Peyer's patch (tissue), 4 donors: ENCODE measurements at regions not wholly inside any gene's neighbourhood (a gene's known extent, or its start where the extent isn't known, plus 50 kb on each side); places are given as distances from the start of the nearest gene placed in this dataset.

ENCODE experiments used
- DNase-seq, 3 donors: peaks; one replicate each; pipeline ENCODE4 v3.0.0-alpha.2; 2017 to 2019
- H3K27ac ChIP-seq, 4 donors: fragments of 200-600 bp; sonication (generic); one replicate each; pipeline ENCODE4 v1.5.1; 2016 to 2019
- H3K27me3 ChIP-seq, 2 donors: fragments of 200-600 bp; sonication (generic); one replicate each; pipeline ENCODE4 v1.5.1; 2019
- H3K36me3 ChIP-seq, 3 donors: fragments of 200-600 bp; sonication (generic); one replicate each; pipeline ENCODE4 v1.5.1; 2016 to 2019
- H3K4me1 ChIP-seq, 4 donors: fragments of 200-600 bp; sonication (generic); one replicate each; pipeline ENCODE4 v1.5.1; 2016 to 2019
- H3K4me3 ChIP-seq, 4 donors: fragments of 200-600 bp; sonication (generic); 1 replicate in 3 of 4; 2 replicates in 1 of 4; pipeline ENCODE4 v1.5.1; 2016 to 2019; ENCODE audit warnings: mild to moderate bottlenecking in 1 of 4
- H3K9me3 ChIP-seq, 4 donors: fragments of 200-600 bp; sonication (generic); one replicate each; pipeline ENCODE4 v1.5.1; 2016 to 2019; ENCODE audit warnings: mild to moderate bottlenecking in 1 of 4
- POLR2A ChIP-seq, 2 donors: fragments of 450-650 bp; IDR thresholded peaks; one replicate each; pipeline ENCODE4 v1.5.1; 2017; ENCODE audit warnings: antibody characterized with exemption in 2 of 2, mild to moderate bottlenecking in 2 of 2, moderate library complexity in 2 of 2
- TF ChIP-seq, protein P1 (sequence below), 6 experiments: fragments of 450-650 bp in 4 of 6; fragments of 200-600 bp in 2 of 6; sonication (generic) in 1 of 6; IDR thresholded peaks; one replicate each; pipeline ENCODE4 v1.5.1; 2017 to 2019; ENCODE audit warnings: antibody characterized with exemption in 6 of 6, mild to moderate bottlenecking in 3 of 6, moderate library complexity in 1 of 6

DNA sequence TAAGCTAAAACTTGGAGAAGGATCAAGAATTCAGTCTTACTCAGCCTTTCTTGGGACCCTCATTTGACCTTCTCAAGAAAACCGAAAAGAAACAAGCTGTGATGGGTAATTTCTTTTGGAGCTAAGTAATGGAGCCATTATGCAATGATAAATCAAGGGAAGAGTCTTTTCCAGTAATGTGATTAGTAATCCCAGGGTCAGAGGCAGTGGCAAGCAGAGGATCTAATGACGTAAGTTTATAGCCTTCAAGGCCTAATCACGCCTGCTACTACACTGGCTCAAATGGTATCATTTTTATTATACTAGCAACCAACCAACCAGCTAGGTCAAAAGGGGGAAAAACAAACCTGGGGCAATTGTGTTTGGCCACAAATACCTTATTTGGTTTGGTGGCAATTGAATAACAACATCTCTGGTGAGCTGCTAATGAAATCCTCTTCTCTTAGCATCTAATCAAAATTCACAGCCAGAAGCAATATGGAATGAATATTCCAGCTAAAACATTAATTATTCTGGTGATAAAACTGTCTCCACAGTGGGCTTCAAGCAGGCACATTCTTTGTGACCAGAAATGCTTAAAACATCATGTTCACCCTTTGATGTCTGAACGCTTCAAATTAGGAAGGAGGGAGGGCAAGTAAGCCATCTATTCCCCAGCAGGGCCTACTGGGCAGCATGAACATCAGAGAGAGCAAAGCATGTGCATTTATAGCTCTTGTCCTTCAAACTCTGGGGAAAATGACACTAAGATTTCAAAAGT, 114.9 kb upstream of the SULT1C3 start:
- no peak for TF ChIP-seq POLR2A (IDR thresholded peaks at IDR 0.05)
- TF ChIP-seq, protein P1, sequence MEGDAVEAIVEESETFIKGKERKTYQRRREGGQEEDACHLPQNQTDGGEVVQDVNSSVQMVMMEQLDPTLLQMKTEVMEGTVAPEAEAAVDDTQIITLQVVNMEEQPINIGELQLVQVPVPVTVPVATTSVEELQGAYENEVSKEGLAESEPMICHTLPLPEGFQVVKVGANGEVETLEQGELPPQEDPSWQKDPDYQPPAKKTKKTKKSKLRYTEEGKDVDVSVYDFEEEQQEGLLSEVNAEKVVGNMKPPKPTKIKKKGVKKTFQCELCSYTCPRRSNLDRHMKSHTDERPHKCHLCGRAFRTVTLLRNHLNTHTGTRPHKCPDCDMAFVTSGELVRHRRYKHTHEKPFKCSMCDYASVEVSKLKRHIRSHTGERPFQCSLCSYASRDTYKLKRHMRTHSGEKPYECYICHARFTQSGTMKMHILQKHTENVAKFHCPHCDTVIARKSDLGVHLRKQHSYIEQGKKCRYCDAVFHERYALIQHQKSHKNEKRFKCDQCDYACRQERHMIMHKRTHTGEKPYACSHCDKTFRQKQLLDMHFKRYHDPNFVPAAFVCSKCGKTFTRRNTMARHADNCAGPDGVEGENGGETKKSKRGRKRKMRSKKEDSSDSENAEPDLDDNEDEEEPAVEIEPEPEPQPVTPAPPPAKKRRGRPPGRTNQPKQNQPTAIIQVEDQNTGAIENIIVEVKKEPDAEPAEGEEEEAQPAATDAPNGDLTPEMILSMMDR (IDR thresholded peaks at IDR 0.05), result no peak
- Histone ChIP-seq H3K4me1 (no peaks in the 10 kb centered on the region), H3K36me3 (no peaks in the 10 kb centered on the region), H3K27ac (no peak overlapping the region), H3K4me3 (no peak overlapping the region), H3K9me3 (no peaks in the 10 kb centered on the region), H3K27me3 (no peaks in the 10 kb centered on the region)
- DNase-seq, result peak in 1 of 3 donors; percentile 50

DNA sequence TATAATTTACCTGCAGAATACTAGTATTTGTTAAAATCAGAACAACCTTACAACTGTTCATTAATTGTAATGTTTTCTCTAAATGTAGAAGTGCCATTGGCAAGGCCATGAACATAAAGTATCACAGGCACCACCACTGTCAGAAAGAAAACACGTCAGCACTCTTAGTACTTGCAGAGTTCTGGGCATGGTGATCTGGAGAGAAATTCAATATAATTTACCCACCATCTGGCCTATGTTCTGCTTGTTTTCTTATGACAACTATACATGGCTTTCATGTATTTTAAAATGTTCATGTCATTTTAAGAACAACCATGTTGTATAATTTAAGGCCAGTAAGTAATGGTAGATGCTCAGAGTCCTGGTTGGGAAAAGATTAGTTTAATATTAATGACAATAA, 114.2 kb upstream of the SULT1C3 start:
- DNase-seq, result no peak
- Histone ChIP-seq H3K27me3 (no peaks in the 10 kb centered on the region), H3K4me3 (no peak overlapping the region), H3K27ac (no peak overlapping the region), H3K9me3 (no peaks in the 10 kb centered on the region), H3K36me3 (no peaks in the 10 kb centered on the region), H3K4me1 (no peaks in the 10 kb centered on the region)
- no peak for TF ChIP-seq POLR2A (IDR thresholded peaks at IDR 0.05)
- TF ChIP-seq, protein P1 (IDR thresholded peaks at IDR 0.05), result no peak

DNA sequence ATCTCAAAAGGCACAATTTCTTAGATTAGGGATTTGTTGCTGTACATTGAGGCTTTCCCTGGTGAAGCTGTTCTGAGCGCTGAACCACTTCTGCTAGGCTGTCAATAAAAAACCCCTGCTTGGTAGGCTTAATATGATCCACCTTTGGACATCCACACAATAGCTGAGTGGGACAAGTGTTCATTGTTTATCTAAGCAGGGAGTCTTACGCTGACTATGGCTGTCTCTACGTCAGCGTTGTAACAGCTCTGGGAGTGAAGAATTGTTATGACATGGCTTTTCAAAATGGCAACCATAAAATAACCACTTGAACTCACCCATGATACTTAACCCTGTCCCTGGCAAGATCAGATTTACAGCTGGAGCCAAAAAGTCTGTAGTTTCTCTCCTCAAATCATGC, 111.5 kb upstream of the SULT1C3 start:
- no peaks in the 10 kb centered on the region for H3K9me3 ChIP-seq
- H3K4me1 ChIP-seq, result no peaks in the 10 kb centered on the region
- no peak for TF ChIP-seq POLR2A (IDR thresholded peaks at IDR 0.05)
- TF ChIP-seq, protein P1 (IDR thresholded peaks at IDR 0.05), result no peak
- no peaks in the 10 kb centered on the region for H3K27me3 ChIP-seq
- DNase-seq, result no peak
- H3K27ac ChIP-seq, result no peak overlapping the region
- no peak overlapping the region for H3K4me3 ChIP-seq
- H3K36me3 ChIP-seq, result no peaks in the 10 kb centered on the region

DNA sequence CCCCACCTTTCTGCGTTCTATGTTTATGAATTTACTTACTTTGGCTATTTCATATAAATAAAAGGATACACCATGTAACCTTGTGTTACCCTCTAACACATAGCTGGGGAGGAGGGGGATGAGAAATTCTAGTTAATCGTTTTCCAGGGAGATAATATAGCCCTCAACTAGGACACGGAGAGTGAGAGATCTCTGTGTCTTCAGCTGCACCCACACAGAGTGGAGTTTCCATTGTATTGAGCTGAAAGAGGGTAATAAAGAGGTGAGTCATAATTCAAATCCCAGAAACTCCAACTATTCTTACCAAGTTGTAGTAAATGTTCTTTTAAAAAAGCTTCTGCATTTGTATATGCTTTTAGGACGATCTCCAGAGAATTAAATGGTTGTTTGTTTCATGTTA, 110.1 kb upstream of the SULT1C3 start:
- no peak for DNase-seq
- no peaks in the 10 kb centered on the region for H3K4me1 ChIP-seq
- no peaks in the 10 kb centered on the region for H3K27me3 ChIP-seq
- H3K9me3 ChIP-seq, result no peaks in the 10 kb centered on the region
- no peak for TF ChIP-seq POLR2A (IDR thresholded peaks at IDR 0.05)
- H3K36me3 ChIP-seq, result no peaks in the 10 kb centered on the region
- H3K4me3 ChIP-seq, result no peak overlapping the region
- no peak overlapping the region for H3K27ac ChIP-seq

DNA sequence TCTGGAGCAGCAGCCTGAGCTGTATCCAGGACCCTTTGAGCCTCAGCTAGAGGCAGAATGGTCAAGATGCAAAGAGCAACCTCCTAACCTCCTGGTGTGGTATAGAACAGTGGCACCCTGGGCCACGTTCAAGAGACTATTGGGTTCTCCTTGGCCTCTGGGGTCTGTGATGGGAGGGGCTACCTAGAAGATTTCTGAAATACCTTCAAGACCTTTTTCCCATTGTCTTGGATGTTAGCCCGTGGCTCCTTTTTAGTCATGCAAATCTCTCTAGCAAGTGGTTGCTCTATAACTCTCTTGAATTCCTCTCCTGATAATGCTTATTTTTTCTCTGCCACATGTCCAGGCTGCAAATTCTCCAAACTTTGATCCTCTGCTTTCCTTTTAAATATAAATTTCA, 106.3 kb upstream of the SULT1C3 start:
- Histone ChIP-seq H3K36me3 (no peaks in the 10 kb centered on the region), H3K4me3 (no peak overlapping the region), H3K9me3 (no peaks in the 10 kb centered on the region), H3K27me3 (no peaks in the 10 kb centered on the region), H3K27ac (no peak overlapping the region), H3K4me1 (no peaks in the 10 kb centered on the region)
- no peak for DNase-seq
- TF ChIP-seq, protein P1 (IDR thresholded peaks at IDR 0.05), result no peak
- no peak for TF ChIP-seq POLR2A (IDR thresholded peaks at IDR 0.05)

DNA sequence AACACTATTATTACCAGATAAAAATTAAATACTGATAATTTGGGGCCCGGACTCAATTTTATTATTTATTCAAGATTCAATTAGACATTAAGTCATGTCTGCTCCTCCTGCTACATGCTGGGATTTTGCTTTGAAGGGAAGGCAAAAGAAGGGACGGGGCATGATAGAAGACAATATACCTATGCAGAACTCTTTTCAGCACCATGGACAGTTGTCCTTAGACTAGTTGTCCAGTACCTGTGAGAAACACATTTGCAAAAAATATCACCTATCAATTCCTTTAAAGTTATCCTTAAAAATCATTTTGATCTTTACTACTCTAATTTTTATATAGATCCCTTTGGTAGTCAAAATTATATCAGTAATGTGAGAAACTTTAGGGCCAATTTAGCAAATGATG, 100.2 kb upstream of the SULT1C3 start:
- DNase-seq, result no peak

More for the DNA sequence above, 100.2 kb upstream of the SULT1C3 start:
- TF ChIP-seq, protein P1 (IDR thresholded peaks at IDR 0.05), result no peak
- no peak for TF ChIP-seq POLR2A (IDR thresholded peaks at IDR 0.05)
- Histone ChIP-seq H3K27ac (no peak overlapping the region), H3K4me3 (no peak overlapping the region), H3K4me1 (no peaks in the 10 kb centered on the region), H3K9me3 (no peaks in the 10 kb centered on the region), H3K36me3 (no peaks in the 10 kb centered on the region), H3K27me3 (no peaks in the 10 kb centered on the region)
